H7 (cell line): ENCODE measurements at regions not wholly inside any gene's neighbourhood (a gene's known extent, or its start where the extent isn't known, plus 50 kb on each side); places are given as distances from the start of the nearest gene placed in this dataset.
A peak's percentile ranks its signal among the peaks of the same experiment; 100 is the strongest.

Experiments
- DNase-seq: peaks from one replicate; pipeline ENCODE4 v3.0.0; 2012
- H3K27me3 ChIP-seq: 2 replicates; pipeline ENCODE4 v1.6.0; 2011; ENCODE audit warnings: mild to moderate bottlenecking, low read length; ENCODE audit not compliant: control insufficient read depth, insufficient read depth
- H3K36me3 ChIP-seq: replicated peaks from 2 replicates; pipeline ENCODE4 v1.5.1; 2011; ENCODE audit warnings: low read length; ENCODE audit not compliant: control insufficient read depth, insufficient read depth
- H3K4me3 ChIP-seq: 2 replicates; pipeline ENCODE4 v1.5.1; 2011; ENCODE audit warnings: low read depth, mild to moderate bottlenecking, control low read depth, low read length, moderate library complexity; ENCODE audit not compliant: insufficient read depth

DNA sequence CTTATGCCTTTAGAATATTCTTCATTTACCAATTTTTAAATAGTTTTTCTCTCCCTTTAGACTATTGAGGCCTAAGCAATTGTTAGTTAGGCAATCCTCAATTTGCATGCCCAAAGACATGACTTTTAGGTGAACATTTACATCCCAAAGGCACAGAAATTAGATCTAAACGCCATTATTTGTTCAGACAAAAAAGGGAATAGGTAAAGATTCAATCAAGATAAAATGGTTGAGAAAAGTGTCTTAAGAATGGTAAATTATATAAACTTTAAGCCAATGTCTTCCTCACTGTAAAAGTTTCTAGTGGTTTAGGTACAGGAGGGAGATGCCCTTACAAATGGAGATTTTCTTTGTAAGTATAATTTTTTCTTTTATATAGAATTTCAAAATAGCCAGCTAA is 50.2 kb upstream of the MME start:
- H3K4me3 ChIP-seq: no peak overlapping the region
- DNase-seq: no peak

GRCh38 chr3:155026999-155027591 is 53.0 kb upstream of the MME start:
- H3K4me3 ChIP-seq: no peak overlapping the region
- no peaks in the 10 kb centered on the region for H3K36me3 ChIP-seq
- DNase-seq: no peak
- no peaks in the 10 kb centered on the region for H3K27me3 ChIP-seq

More for the DNA sequence above, 50.2 kb upstream of the MME start:
- Histone ChIP-seq H3K36me3 (no peaks in the 10 kb centered on the region), H3K27me3 (no peaks in the 10 kb centered on the region)

DNA sequence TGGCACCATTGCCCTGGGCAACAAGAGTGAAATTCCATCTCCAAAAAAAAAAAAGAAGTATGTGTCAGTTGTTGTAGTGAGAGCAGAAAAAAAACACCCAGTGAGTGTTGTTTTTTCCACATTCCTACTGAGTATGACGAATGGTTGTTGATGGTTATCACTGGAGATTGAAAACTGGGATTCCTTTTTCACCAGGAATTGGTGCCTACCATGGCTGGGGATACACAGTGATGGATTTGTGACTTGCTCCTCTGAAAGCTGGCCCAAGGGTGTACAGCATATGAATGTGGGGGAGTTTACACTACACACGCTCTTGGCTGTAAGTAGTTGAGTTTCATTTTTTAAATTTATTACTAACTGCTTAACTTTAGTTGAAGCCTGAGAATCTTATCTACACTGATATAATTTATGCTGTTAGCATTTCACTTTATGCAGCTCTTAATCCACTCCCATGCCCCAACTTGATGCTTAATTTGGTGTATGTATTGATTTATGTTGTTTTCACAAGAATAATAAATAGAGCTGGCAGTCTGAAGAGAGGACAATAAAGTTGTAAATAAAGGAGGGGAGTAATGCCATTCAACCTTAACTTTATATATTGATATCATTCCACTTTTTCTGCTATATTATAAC is 56.0 kb upstream of the MME start:
- no peak for DNase-seq

GRCh38 chr3:155022896-155023295 is 57.2 kb upstream of the MME start:
- no peak overlapping the region for H3K4me3 ChIP-seq
- no peak for DNase-seq

More for the DNA sequence above, 56.0 kb upstream of the MME start:
- Histone ChIP-seq H3K36me3 (no peaks in the 10 kb centered on the region), H3K4me3 (no peak overlapping the region), H3K27me3 (no peaks in the 10 kb centered on the region)

DNA sequence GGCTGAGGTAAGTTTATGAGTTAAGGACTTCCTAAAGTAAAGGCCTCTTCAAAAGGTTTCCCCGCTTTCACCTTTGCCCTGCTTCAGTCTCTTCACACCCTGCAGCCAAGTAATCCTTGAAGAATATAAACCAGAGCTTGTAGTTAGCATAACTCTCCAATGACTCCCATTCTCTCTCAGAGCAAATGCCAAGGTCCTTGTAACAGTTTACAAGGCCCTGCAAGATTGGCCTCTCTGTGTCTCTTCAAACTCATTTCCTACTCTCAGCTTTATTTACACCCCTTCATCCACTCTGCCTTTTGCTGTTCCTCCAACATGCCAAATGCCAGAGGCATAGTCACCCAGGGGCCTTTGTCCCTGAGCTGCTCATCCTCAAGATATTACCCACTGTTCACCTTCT is 60.5 kb upstream of the MME start:
- Histone ChIP-seq H3K36me3 (no peaks in the 10 kb centered on the region), H3K4me3 (no peak overlapping the region), H3K27me3 (no peaks in the 10 kb centered on the region)
- no peak for DNase-seq

More at GRCh38 chr3:155022896-155023295, 57.2 kb upstream of the MME start:
- no peaks in the 10 kb centered on the region for H3K36me3 ChIP-seq
- no peaks in the 10 kb centered on the region for H3K27me3 ChIP-seq

- Histone ChIP-seq H3K4me3 (no peak overlapping the region), H3K27me3 (no peaks in the 10 kb centered on the region), H3K36me3 (no peaks in the 10 kb centered on the region)
- DNase-seq: no peak
These were observed 61.3 kb upstream of the MME start for GRCh38 chr3:155018621-155019330.

GRCh38 chr3:155015776-155016436 is 64.2 kb upstream of the MME start:
- no peak for DNase-seq
- H3K4me3 ChIP-seq: no peak overlapping the region
- no peaks in the 10 kb centered on the region for H3K36me3 ChIP-seq
- no peaks in the 10 kb centered on the region for H3K27me3 ChIP-seq

- Histone ChIP-seq H3K36me3 (no peaks in the 10 kb centered on the region), H3K4me3 (no peak overlapping the region), H3K27me3 (no peaks in the 10 kb centered on the region)
- DNase-seq: no peak
These were observed 65.2 kb upstream of the MME start for GRCh38 chr3:155014953-155015352.

DNA sequence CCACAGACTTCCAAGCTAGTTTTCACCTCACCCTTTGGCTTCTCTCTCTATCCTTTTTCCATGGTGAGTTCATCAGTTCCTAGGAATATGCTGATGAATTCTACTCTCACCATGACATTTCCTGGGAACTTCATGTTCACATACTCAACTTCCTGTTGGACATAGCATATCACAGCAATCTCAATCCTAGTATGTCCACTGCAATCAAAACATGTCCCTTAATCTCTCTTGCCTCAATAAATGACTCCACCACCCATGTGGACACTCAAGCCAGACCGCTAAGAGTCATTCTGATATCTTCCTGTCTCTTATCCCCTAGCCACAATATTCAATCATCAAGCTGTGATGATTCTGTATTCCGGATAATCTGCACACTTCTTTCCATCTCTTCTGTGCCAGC is 66.7 kb upstream of the MME start:
- Histone ChIP-seq H3K4me3 (no peak overlapping the region), H3K36me3 (no peaks in the 10 kb centered on the region), H3K27me3 (no peaks in the 10 kb centered on the region)
- DNase-seq: no peak

- no peaks in the 10 kb centered on the region for H3K27me3 ChIP-seq
- no peak for DNase-seq
- no peaks in the 10 kb centered on the region for H3K36me3 ChIP-seq
- no peak overlapping the region for H3K4me3 ChIP-seq
These were observed 67.5 kb upstream of the MME start for GRCh38 chr3:155012584-155012983.

DNA sequence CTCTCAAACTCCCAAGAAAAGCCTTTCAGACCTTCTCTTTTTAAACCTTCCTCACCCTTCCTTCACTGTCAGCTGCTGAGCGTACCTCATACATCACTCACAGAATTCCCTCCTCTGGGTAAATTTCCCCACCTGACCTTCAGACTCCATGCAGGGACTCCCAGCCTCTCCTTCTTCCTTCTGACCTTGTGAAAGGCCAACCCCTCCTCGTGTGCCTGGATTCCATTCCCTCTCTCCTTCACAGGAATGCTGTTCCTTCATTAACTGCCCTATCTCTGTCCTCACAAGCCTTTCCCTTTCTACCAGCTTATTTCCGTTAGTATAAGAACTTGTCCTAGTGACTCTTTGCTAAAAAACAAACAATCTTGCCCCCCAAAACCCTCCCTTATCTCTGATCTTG is 69.7 kb upstream of the MME start:
- peak; percentile 1 for DNase-seq
- Histone ChIP-seq H3K4me3 (no peak overlapping the region), H3K36me3 (no peaks in the 10 kb centered on the region), H3K27me3 (no peaks in the 10 kb centered on the region)

DNA sequence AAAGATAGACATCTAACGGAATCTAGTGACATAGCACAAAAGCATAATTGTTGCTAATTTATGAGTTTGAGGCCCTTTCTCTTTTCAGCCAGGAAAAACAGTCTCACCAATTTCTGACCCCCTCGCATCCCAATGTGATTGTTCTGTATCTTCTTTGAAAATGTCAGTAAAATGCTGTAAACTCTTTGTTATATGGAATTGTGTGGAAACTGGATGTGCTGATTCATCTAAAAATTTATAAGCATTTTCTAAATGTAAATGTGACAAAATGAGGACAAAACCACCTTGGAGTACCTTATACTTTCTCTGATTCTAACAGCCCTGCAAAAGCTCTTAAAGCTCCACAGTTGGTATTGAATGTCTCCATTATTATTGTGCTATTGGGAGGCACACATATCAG is 70.9 kb upstream of the MME start:
- Histone ChIP-seq H3K36me3 (no peaks in the 10 kb centered on the region), H3K27me3 (no peaks in the 10 kb centered on the region), H3K4me3 (no peak overlapping the region)
- no peak for DNase-seq

GRCh38 chr3:155007729-155008128 is 72.4 kb upstream of the MME start:
- Histone ChIP-seq H3K36me3 (no peaks in the 10 kb centered on the region), H3K4me3 (no peak overlapping the region), H3K27me3 (no peaks in the 10 kb centered on the region)
- no peak for DNase-seq

- H3K36me3 ChIP-seq: no peaks in the 10 kb centered on the region
- no peaks in the 10 kb centered on the region for H3K27me3 ChIP-seq
- no peak for DNase-seq
- no peak overlapping the region for H3K4me3 ChIP-seq
These were observed 78.7 kb upstream of the MME start for GRCh38 chr3:155001289-155002010.
